ENCODE measurements at regions not wholly inside any gene's neighbourhood (a gene's known extent, or its start where the extent isn't known, plus 50 kb on each side); places are given as distances from the start of the nearest gene placed in this dataset.

DNA sequence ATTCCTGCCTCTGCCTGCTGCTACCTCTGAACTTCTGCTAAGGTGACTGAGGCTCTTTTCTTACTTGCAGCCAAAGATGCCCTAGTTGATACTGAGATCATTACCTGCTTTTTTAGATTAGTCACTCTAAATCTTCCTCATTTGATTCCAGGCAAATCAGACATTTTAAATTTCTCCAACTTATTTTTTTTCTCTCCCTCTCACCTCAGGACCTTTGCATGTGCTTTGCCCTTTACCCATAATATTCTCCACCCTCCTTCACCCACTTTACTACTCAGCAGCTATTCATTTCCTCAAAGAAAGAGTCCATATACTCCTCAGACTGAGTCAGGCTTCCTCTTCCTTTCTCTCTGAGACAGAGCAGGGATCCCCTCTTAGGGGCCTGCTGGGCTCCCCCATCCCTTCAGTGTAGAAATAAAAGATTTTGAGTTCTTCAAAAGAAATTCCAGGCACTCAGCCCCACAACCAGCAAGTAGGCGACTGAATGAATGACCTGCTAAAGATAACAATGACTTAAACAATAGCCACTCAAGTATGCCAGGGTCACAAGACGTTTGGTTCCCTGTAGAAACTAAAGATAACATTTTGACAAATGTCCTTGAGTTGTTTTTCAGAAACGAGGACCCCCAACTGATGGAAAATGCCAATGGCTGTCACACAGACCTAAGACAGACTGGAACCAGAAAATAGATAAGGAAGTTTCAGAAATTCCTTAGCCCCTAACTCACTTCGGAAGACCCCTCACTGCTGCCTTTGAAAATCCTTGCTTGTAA is 104.2 kb downstream of the MTNR1B start:
- TF ChIP-seq, protein P1, sequence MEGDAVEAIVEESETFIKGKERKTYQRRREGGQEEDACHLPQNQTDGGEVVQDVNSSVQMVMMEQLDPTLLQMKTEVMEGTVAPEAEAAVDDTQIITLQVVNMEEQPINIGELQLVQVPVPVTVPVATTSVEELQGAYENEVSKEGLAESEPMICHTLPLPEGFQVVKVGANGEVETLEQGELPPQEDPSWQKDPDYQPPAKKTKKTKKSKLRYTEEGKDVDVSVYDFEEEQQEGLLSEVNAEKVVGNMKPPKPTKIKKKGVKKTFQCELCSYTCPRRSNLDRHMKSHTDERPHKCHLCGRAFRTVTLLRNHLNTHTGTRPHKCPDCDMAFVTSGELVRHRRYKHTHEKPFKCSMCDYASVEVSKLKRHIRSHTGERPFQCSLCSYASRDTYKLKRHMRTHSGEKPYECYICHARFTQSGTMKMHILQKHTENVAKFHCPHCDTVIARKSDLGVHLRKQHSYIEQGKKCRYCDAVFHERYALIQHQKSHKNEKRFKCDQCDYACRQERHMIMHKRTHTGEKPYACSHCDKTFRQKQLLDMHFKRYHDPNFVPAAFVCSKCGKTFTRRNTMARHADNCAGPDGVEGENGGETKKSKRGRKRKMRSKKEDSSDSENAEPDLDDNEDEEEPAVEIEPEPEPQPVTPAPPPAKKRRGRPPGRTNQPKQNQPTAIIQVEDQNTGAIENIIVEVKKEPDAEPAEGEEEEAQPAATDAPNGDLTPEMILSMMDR (IDR thresholded peaks at IDR 0.05; ENCODE audit: extremely low read depth, insufficient read depth, missing control alignments), result no peak
- in situ Hi-C loops (cut with MboI; ENCODE audit: low pct_unique_long_range_greater_than_20kb, low sequenced_read_pairs, unreplicated experiment), result loop anchor here (25.0 kb wide), 1 partner anchor 111 kb away; the partner anchor contains the start of gene MTNR1B
- no peak for DNase-seq (ENCODE audit: low spot score)

DNA sequence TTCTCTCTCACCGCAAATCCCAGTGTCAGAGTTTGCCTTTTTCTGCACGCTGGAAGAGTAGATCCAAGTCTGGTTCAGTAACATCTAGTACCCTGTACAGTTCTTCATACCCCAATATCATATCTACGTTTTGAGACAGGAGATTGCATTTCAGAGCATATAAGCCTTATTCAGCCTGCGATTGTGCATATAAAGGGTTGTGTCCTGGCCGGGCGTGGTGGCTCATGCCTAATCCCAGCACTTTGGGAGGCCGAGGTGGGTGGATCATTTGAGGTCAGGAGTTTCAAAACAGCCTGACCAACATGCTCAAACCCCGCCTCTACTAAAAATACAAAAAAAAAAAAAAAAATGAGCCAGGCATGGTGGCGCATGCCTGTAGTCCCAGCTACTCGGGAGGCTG is 104.9 kb downstream of the MTNR1B start:
- DNase-seq (ENCODE audit: low spot score), result no peak
- in situ Hi-C loops (cut with MboI; ENCODE audit: low pct_unique_long_range_greater_than_20kb, low sequenced_read_pairs, unreplicated experiment), result loop anchor here (25.0 kb wide), 1 partner anchor 112 kb away; the partner anchor contains the start of gene MTNR1B
- TF ChIP-seq, protein P1 (IDR thresholded peaks at IDR 0.05; ENCODE audit: extremely low read depth, insufficient read depth, missing control alignments), result no peak

DNA sequence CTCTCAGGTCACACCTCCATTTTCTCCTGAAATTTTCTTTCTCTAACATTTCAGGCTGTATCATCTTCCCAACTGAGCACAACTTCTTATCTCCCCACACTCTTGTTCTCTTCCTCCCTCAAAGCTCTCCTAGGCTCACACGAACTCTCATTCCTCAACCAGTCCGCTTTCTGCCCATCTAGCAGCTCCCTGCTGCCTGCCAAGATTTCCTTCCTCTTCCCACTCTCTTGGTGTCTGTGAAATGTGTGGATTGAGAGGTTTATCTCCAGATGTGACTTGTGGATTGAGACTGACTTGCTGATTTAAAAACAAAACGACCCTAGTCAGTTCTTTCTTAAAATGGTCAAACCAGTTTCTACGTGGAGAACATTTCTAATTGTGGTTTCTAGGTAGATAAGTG is 106.3 kb downstream of the MTNR1B start:
- TF ChIP-seq, protein P1 (IDR thresholded peaks at IDR 0.05; ENCODE audit: extremely low read depth, insufficient read depth, missing control alignments), result no peak
- no peak for DNase-seq (ENCODE audit: low spot score)
- in situ Hi-C loops (cut with MboI; ENCODE audit: low pct_unique_long_range_greater_than_20kb, low sequenced_read_pairs, unreplicated experiment), result no loop called here

DNA sequence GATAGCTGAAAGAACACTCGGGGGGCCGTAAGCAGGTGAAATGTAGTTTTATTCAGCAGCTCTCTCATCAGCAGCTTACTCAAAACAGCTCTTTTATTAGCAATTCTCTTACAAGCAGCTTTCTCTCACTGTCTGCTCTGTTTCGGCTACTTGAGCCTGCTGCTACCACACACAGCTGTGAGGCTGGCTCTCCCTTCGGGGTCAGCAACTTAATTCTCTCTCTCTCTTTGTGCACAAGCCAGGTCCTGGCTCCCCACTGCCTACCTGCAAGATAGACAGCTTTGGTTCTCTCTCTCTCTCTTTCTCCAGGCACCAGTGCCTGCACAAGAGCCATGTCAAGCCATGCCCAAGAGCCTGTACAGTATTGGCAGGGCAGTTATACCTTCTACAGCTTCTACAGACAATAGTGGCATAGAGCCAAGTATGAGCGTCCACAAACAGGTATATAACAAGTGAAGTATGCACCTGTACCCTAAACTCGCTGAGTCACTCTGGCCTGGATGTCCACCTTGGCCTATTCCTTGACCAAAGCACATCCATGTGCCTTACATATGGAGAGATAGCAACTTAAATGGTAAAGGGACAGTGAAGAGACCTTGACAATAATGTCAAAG is 110.8 kb downstream of the MTNR1B start:
- TF ChIP-seq, protein P1 (IDR thresholded peaks at IDR 0.05; ENCODE audit: extremely low read depth, insufficient read depth, missing control alignments), result no peak
- in situ Hi-C loops (cut with MboI; ENCODE audit: low pct_unique_long_range_greater_than_20kb, low sequenced_read_pairs, unreplicated experiment), result no loop called here
- DNase-seq (ENCODE audit: low spot score), result no peak

DNA sequence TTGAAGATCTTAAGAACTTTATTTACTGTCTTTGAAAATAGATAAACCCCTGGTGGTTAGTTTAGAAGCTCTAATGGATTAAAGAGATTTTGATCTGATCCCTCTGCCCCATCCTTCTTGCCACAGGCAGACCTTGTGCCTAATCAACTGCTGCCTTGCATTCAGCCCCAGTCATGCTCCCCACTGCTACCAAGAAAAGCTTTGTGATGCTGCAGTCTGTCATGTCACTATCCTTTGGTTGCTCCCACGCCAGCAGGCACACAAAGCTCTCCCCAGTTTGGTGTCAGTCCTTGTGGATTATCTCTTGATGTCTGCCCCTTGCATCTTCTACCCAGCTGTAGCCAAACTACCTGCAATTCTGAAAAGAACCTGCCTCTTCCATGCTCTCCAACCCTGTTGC is 112.2 kb downstream of the MTNR1B start:
- TF ChIP-seq, protein P1 (IDR thresholded peaks at IDR 0.05; ENCODE audit: extremely low read depth, insufficient read depth, missing control alignments), result no peak
- DNase-seq (ENCODE audit: low spot score), result no peak
- in situ Hi-C loops (cut with MboI; ENCODE audit: low pct_unique_long_range_greater_than_20kb, low sequenced_read_pairs, unreplicated experiment), result no loop called here

DNA sequence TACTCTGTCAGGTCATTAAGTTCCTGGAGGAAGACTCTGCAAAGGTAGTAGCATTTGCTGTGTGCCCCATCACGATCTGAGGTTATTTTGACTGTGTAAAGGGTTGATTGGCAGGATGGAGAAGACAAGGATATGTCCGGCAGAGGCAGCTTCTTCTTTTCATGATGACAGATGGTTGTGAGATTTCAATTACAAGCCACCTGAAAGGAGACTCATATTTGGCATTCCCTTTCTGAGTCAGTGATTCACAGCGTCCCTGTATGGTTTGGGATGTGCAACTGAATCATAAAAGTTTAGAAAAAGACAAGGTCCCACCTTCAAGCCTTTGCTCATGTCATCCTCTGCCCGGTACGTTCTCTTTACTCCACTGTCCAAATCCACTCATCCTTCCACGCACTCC is 113.4 kb downstream of the MTNR1B start:
- TF ChIP-seq, protein P1 (IDR thresholded peaks at IDR 0.05; ENCODE audit: extremely low read depth, insufficient read depth, missing control alignments), result no peak
- in situ Hi-C loops (cut with MboI; ENCODE audit: low pct_unique_long_range_greater_than_20kb, low sequenced_read_pairs, unreplicated experiment), result no loop called here
- DNase-seq (ENCODE audit: low spot score), result no peak

Data from GM13977 (cell line).